Vagina (tissue), 2 donors: ENCODE measurements at regions not wholly inside any gene's neighbourhood (a gene's known extent, or its start where the extent isn't known, plus 50 kb on each side); places are given as distances from the start of the nearest gene placed in this dataset.

Experiments used
- CTCF ChIP-seq, 3 experiments: fragments of 450-650 bp in 2 of 3; fragments of 200-600 bp in 1 of 3; sonication (generic) in 1 of 3; IDR thresholded peaks; one replicate each; pipeline ENCODE4 v1.5.1; 2017 to 2019; ENCODE audit warnings: antibody characterized with exemption in 3 of 3, mild to moderate bottlenecking in 2 of 3, moderate library complexity in 2 of 3
- POLR2A ChIP-seq, 2 donors: fragments of 450-650 bp; IDR thresholded peaks; one replicate each; pipeline ENCODE4 v1.6.1; 2017; ENCODE audit warnings: antibody characterized with exemption in 2 of 2, mild to moderate bottlenecking in 2 of 2, moderate library complexity in 2 of 2
- POLR2AphosphoS5 ChIP-seq, 2 donors: sonication (generic); formaldehyde crosslinking; IDR thresholded peaks; one replicate each; pipeline ENCODE4 v1.9.0; 2017; ENCODE audit warnings: antibody characterized with exemption in 2 of 2, mild to moderate bottlenecking in 2 of 2, low read depth in 1 of 2; ENCODE audit not compliant: insufficient read depth in 1 of 2

GRCh38 chr5:158011422-158011821 lies 152.5 kb upstream of the CLINT1 start:
- TF ChIP-seq CTCF (IDR thresholded peaks at IDR 0.05): no peak
- TF ChIP-seq POLR2AphosphoS5 (IDR thresholded peaks at IDR 0.05; ENCODE audit: insufficient read depth in 1 of 2, low read depth in 1 of 2): no peak
- TF ChIP-seq POLR2A (IDR thresholded peaks at IDR 0.05): no peak
